ENCODE measurements at regions not wholly inside any gene's neighbourhood (a gene's known extent, or its start where the extent isn't known, plus 50 kb on each side); places are given as distances from the start of the nearest gene placed in this dataset.

GRCh38 chr6:164184410-164184809, 769.9 kb downstream of the QKI start:
- DNase-seq (ENCODE audit: extremely low spot score) = no peak
- TF ChIP-seq LEF1 (IDR thresholded peaks at IDR 0.05; ENCODE audit: borderline replicate concordance) (no peak), L3MBTL2 (conservative IDR thresholded peaks at IDR 0.05) (no peak), BHLHE40 (IDR thresholded peaks at IDR 0.05; ENCODE audit: borderline replicate concordance) (no peak), FOXM1 (IDR thresholded peaks at IDR 0.05; ENCODE audit: borderline replicate concordance) (no peak), FOXA1 (IDR thresholded peaks at IDR 0.05) (no peak), ELF4 (IDR thresholded peaks at IDR 0.05) (no peak), PKNOX1 (IDR thresholded peaks at IDR 0.05) (no peak), ZNF384 (IDR thresholded peaks at IDR 0.05) (no peak), SUZ12 (IDR thresholded peaks at IDR 0.05) (no peak), NFRKB (IDR thresholded peaks at IDR 0.05) (no peak), FOXK2 (IDR thresholded peaks at IDR 0.05) (no peak), TARDBP (IDR thresholded peaks at IDR 0.05) (no peak), SP1 (IDR thresholded peaks at IDR 0.05) (no peak), CTBP1 (IDR thresholded peaks at IDR 0.05; ENCODE audit: borderline replicate concordance) (no peak), HDGF (IDR thresholded peaks at IDR 0.05; ENCODE audit: borderline replicate concordance) (no peak), ARNT (IDR thresholded peaks at IDR 0.05) (no peak)
- ChIA-PET CTCF (no interaction called here), POLR2A (no interaction called here)

DNA sequence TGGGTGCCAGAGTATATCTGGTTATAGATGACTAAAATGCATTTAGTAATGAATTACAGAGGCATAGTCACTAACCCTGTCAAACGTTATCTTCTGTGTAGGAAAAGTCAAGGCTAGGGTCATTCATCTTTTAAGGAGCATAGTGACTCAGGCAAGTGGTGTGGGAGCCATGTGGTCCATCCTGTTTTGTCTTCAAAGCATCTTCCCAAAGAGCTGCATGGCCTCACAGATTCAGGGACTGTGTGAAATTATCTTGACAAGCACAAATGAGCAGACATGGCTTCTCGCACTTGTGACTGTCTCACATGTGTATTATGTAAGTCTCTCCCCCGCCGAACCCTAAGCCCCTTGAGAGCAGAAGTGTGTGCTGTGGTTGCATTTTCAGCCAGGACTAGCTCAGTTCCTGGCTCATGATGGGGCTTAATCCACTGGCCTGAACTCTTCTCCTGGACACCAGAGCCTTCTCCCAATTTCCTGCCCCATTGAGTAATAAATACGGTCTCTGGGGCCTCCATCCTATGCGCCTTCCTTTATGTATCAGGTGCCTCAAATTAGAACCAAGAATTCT, 769.1 kb downstream of the QKI start:
- ChIA-PET CTCF (interaction anchor here (0.5 kb wide), 1 partner anchor 1564 kb away, joined by 3 read pairs; no protein-coding TSS in a partner anchor), POLR2A (no interaction called here)
- DNase-seq (ENCODE audit: extremely low spot score) = no peak
- TF ChIP-seq TARDBP (IDR thresholded peaks at IDR 0.05) (no peak), FOXA1 (IDR thresholded peaks at IDR 0.05) (no peak), LEF1 (IDR thresholded peaks at IDR 0.05; ENCODE audit: borderline replicate concordance) (no peak)

DNA sequence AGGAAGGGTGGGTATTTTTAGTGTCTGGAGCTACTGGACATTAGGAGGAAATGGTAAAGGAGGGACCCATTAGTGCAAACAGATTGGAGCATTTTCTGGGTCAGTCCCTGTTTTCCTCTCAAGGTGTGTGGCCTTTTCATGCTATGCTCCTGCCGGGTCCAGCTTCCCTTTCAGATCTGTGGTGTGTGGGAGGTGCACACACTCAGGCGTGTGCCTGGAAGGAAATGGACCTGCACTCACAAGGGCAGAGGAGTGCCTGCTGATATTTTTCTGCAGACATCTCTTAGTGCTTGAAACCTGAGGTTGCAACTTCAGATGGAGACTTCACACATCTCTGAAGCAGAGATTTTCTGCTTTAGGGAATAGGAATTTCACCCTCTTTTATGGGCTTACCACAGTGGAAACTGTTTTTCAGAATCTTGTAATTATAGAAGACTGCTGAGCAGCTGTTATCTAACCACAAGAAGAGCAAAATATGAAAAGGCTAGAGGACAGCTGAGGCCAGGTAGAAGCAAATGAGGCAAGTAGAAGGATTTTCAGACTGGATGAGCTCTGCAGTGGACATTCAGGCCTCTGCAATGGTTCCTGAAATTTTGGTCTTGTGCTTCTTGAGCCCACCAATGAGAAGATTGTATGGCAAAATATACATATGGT, 764.3 kb downstream of the QKI start:
- no peak for DNase-seq (ENCODE audit: extremely low spot score)
- CTCF ChIA-PET = no interaction called here
- POLR2A ChIA-PET = no interaction called here
- TF ChIP-seq HDGF (IDR thresholded peaks at IDR 0.05; ENCODE audit: borderline replicate concordance) (no peak), NFRKB (IDR thresholded peaks at IDR 0.05) (no peak), CTBP1 (IDR thresholded peaks at IDR 0.05; ENCODE audit: borderline replicate concordance) (no peak), ZNF384 (IDR thresholded peaks at IDR 0.05) (no peak), BHLHE40 (IDR thresholded peaks at IDR 0.05; ENCODE audit: borderline replicate concordance) (no peak), SP1 (IDR thresholded peaks at IDR 0.05) (no peak), SUZ12 (IDR thresholded peaks at IDR 0.05) (no peak), FOXK2 (IDR thresholded peaks at IDR 0.05) (no peak), FOXA1 (IDR thresholded peaks at IDR 0.05) (no peak), LEF1 (IDR thresholded peaks at IDR 0.05; ENCODE audit: borderline replicate concordance) (no peak), PKNOX1 (IDR thresholded peaks at IDR 0.05) (no peak), ELF4 (IDR thresholded peaks at IDR 0.05) (no peak), L3MBTL2 (conservative IDR thresholded peaks at IDR 0.05) (no peak), FOXM1 (IDR thresholded peaks at IDR 0.05; ENCODE audit: borderline replicate concordance) (no peak), ARNT (IDR thresholded peaks at IDR 0.05) (no peak), TARDBP (IDR thresholded peaks at IDR 0.05) (no peak)

DNA sequence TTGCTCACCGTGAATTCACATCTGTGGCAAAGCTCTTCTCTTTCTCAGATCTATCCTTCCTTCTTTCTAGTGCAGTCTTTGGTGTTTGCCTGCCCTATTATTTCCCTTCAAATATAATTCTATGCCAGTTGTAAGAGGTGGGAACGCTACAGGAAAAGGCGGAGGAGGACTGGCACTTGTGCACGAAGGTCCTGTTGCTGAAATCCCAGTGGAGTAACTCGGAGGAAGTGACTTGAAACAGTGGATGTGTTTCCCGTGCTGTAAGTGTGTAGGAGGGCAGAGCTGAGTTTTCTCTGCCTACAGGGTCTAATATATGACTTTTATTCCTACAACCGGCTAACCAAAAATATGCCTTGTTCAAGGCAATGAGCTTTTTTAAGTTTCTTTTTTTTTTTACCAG, 754.8 kb downstream of the QKI start:
- ChIA-PET CTCF (interaction anchor here (0.6 kb wide), 1 partner anchor 566 kb away, joined by 3 read pairs; no protein-coding TSS in a partner anchor), POLR2A (no interaction called here)
- DNase-seq (ENCODE audit: extremely low spot score) = no peak
- TF ChIP-seq FOXA1 (IDR thresholded peaks at IDR 0.05) (no peak), HDGF (IDR thresholded peaks at IDR 0.05; ENCODE audit: borderline replicate concordance) (no peak), LEF1 (IDR thresholded peaks at IDR 0.05; ENCODE audit: borderline replicate concordance) (no peak), BHLHE40 (IDR thresholded peaks at IDR 0.05; ENCODE audit: borderline replicate concordance) (no peak), CTBP1 (IDR thresholded peaks at IDR 0.05; ENCODE audit: borderline replicate concordance) (no peak), PKNOX1 (IDR thresholded peaks at IDR 0.05) (no peak), NFRKB (IDR thresholded peaks at IDR 0.05) (no peak), SP1 (IDR thresholded peaks at IDR 0.05) (no peak), L3MBTL2 (conservative IDR thresholded peaks at IDR 0.05) (no peak), ELF4 (IDR thresholded peaks at IDR 0.05) (no peak), FOXM1 (IDR thresholded peaks at IDR 0.05; ENCODE audit: borderline replicate concordance) (no peak), FOXK2 (IDR thresholded peaks at IDR 0.05) (no peak), ZNF384 (IDR thresholded peaks at IDR 0.05) (no peak), TARDBP (IDR thresholded peaks at IDR 0.05) (no peak), ARNT (IDR thresholded peaks at IDR 0.05) (no peak), SUZ12 (IDR thresholded peaks at IDR 0.05) (no peak)

- TF ChIP-seq ZNF384 (IDR thresholded peaks at IDR 0.05) (no peak), PKNOX1 (IDR thresholded peaks at IDR 0.05) (no peak), LEF1 (IDR thresholded peaks at IDR 0.05; ENCODE audit: borderline replicate concordance) (no peak), L3MBTL2 (conservative IDR thresholded peaks at IDR 0.05) (no peak), NFRKB (IDR thresholded peaks at IDR 0.05) (no peak), TARDBP (IDR thresholded peaks at IDR 0.05) (no peak), SUZ12 (IDR thresholded peaks at IDR 0.05) (no peak), ARNT (IDR thresholded peaks at IDR 0.05) (no peak), FOXK2 (IDR thresholded peaks at IDR 0.05) (no peak), FOXA1 (IDR thresholded peaks at IDR 0.05) (no peak), ELF4 (IDR thresholded peaks at IDR 0.05) (no peak)
- ChIA-PET CTCF (no interaction called here), POLR2A (no interaction called here)
- no peak for DNase-seq (ENCODE audit: extremely low spot score)
These were observed 754.1 kb downstream of the QKI start for GRCh38 chr6:164168595-164168994.

Data from HEK293T (cell line).